ENCODE measurements at regions not wholly inside any gene's neighbourhood (a gene's known extent, or its start where the extent isn't known, plus 50 kb on each side); places are given as distances from the start of the nearest gene placed in this dataset.
A peak's percentile ranks its signal among the peaks of the same experiment; 100 is the strongest.
"Not testable (repeated sequence)": the region's sequence is repeated elsewhere in the genome, so short reads cannot be mapped to it uniquely, and the experiment has no call there.

DNA sequence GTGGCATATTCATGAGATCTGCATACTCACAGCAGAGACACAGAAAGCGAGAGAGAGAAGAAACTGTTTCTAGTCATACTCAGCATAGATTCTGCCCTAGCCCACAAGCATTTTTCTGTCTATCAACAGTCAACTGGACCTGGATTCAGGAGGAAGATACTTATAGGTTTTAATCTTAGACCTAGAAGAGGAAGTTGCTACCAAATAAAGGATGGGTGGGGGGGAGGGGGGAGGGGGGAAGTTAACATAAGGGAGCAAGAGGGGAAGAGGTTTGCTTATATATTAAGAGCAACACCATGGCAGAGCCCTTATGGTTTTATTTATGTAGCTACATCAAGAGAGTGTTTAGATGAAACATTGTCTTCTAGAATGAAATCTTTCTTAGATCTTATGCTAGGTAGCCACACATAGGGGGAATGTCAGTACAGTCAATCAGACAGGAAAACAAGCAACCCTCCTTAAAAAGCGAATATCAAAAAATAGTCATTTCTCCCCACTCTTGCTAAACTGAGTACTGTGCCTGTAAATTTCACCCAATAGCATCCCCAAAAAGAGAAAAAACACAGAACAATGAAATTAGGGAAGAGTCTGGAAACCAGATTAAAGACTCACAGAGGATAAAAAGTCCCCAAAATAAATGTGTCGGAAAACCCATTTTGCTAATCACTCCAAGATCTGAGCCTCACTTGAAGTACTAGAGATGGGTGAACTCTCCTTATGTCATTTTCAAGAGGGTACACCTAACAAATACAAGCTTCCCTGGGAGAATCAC lies 192.7 kb upstream of the NR4A3 start:
- Histone ChIP-seq H3K4me1 (no peaks in the 10 kb centered on the region), H3K4me3 (no peak overlapping the region), H3K9me3 (replicated peaks) (0 out of 2 replicates have a peak, but pooled peaks cover 3% of the 10 kb centered on the region), H3K36me3 (no peaks in the 10 kb centered on the region), H3K27me3 (no peaks in the 10 kb centered on the region), H3K27ac (no peak overlapping the region)
- DNase-seq: no peak

DNA sequence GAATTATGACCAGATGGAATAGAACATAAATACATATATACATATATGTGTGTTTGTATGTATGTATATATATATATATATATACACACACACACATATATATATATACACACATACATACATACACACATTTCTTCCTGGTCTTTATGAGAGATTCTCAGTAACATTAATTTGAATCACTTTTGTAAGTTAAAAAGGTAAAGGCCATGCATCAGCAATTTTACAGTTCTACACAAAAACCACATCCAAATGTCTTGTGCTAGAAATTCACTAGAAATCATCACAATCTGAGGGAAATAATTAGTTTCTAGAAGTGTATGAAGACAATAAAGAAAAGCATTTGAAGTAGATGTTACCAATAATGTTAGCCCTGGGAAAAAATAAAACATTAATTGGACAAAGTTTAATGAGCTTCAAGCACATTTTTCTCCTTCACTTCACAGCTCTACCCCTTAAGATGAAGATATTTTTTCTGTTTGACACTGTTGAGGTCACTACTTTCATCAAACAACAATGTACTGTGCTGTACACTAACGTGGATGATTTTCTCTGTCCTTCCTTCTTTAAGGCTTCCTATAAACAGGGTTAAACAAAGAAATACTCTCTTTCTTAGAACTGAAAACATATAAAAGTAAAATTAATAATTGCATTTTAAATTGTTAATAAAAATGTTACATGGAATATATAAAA lies 189.2 kb upstream of the NR4A3 start:
- Histone ChIP-seq H3K4me1 (no peaks in the 10 kb centered on the region), H3K27ac (no peak overlapping the region), H3K36me3 (no peaks in the 10 kb centered on the region), H3K9me3 (replicated peaks) (0 out of 2 replicates have a peak, but pooled peaks cover 3% of the 10 kb centered on the region), H3K27me3 (no peaks in the 10 kb centered on the region), H3K4me3 (no peak overlapping the region)
- no peak for DNase-seq

DNA sequence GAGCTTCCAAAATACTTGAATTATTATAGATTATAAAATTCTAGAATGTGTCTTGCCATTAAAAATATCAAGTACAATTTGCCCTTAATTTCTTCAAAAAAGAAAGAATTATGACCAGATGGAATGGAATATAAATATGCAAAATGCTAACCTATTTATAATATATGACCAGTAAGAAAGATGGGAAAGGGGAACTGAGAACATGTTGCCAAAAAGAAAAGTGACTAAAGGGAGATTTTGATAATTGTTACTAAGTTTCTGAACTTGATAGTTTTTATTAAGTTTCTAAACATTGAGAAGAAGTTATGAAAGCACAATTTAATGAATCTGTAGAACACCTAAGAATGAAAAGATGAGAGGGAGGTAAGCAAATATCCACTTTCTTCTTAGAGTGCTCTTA lies 188.4 kb upstream of the NR4A3 start:
- Histone ChIP-seq H3K4me1 (no peaks in the 10 kb centered on the region), H3K27ac (no peak overlapping the region), H3K9me3 (replicated peaks) (0 out of 2 replicates have a peak, but pooled peaks cover 3% of the 10 kb centered on the region), H3K36me3 (no peaks in the 10 kb centered on the region), H3K4me3 (no peak overlapping the region), H3K27me3 (no peaks in the 10 kb centered on the region)
- DNase-seq: no peak

DNA sequence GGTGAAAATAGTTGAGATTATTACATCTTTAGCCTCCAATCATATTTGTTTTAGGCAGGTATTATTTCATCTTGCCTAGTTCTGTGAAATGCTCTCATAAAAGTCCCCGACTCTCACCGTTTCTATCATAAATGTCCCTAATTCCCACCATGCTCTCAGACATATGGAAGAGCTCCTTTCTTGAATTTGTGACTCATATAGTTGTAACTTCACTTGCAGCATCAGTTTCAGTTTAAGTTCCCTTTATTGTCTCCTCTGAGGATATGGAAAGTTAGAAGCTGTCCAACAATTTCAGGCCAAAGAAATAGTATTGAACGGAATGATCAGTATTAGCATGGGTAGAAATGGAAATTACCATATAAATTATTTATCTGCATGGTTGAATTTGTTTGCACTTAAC lies 187.5 kb upstream of the NR4A3 start:
- Histone ChIP-seq H3K4me3 (no peak overlapping the region), H3K36me3 (no peaks in the 10 kb centered on the region), H3K4me1 (no peaks in the 10 kb centered on the region), H3K27me3 (no peaks in the 10 kb centered on the region), H3K9me3 (replicated peaks) (0 out of 2 replicates have a peak, but pooled peaks cover 3% of the 10 kb centered on the region), H3K27ac (no peak overlapping the region)
- no peak for DNase-seq

DNA sequence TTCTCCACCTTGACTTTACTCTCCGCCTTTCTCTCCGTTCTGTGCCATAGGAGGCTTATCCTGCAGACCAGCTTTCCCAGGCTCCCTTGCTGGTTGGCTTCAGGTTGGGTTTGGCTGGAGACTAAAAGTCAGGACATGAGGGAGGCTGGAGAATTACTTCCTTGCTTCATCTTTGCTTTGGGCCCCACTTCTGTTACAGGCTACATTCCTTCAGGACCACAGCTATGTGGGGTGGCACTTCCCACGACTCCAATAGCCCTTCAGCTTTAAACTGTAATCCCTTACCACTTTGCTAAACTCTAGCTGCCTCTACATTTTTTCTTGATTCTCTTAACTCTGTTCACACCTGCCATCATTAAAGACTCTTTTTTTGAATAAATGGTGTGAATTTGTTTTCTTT lies 186.7 kb upstream of the NR4A3 start:
- Histone ChIP-seq H3K27ac (no peak overlapping the region), H3K36me3 (no peaks in the 10 kb centered on the region), H3K9me3 (replicated peaks) (0 out of 2 replicates have a peak, but pooled peaks cover 3% of the 10 kb centered on the region), H3K4me1 (no peaks in the 10 kb centered on the region), H3K4me3 (no peak overlapping the region), H3K27me3 (no peaks in the 10 kb centered on the region)
- peak in 1 of 2 experiments; percentile 8 for DNase-seq

DNA sequence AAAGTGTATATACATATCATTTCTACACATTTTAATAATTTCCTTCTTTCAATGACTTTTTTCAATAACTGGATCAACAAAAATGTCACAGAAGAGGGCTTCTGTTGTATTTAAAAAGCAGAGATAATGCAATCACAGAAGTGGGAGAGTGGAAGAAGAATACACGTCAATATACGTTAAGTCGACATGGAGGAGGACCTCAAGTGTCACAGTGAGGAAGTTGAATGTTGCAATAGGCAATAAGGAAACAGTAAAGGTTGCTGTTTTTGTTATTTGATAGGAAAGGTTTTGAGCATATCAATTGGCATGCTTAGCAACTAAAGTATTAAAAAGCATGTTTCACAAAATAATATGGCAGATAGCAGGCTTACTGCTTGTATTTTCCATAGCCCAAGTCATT lies 184.0 kb upstream of the NR4A3 start:
- no peak for DNase-seq
- Histone ChIP-seq H3K9me3 (replicated peaks) (0 out of 2 replicates have a peak, but pooled peaks cover under 1% of the 10 kb centered on the region), H3K36me3 (no peaks in the 10 kb centered on the region), H3K27ac (no peak overlapping the region), H3K27me3 (no peaks in the 10 kb centered on the region), H3K4me3 (no peak overlapping the region), H3K4me1 (no peaks in the 10 kb centered on the region)

DNA sequence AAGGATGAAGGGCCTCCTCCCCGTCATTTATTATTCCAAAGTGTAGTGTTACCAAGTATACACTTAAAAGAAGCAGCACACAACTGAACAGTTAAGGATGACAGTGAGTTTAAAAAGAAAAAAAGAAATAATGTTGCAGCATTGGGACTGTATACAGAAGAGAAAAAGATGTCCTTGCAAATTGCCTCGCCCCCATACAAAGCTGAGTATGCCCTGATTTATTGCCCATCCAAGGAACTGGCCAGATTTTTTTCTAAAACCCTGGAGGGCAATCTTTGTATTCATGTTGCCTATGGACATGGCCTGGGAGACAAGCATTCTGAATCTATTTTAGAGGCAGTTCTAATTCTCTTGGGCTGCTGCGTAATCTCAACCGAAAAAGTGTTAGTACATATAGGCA lies 182.7 kb upstream of the NR4A3 start:
- Histone ChIP-seq H3K4me1 (no peaks in the 10 kb centered on the region), H3K27ac (no peak overlapping the region), H3K4me3 (no peak overlapping the region), H3K36me3 (no peaks in the 10 kb centered on the region), H3K27me3 (no peaks in the 10 kb centered on the region), H3K9me3 (replicated peaks) (no peaks in the 10 kb centered on the region)
- DNase-seq: no peak

DNA sequence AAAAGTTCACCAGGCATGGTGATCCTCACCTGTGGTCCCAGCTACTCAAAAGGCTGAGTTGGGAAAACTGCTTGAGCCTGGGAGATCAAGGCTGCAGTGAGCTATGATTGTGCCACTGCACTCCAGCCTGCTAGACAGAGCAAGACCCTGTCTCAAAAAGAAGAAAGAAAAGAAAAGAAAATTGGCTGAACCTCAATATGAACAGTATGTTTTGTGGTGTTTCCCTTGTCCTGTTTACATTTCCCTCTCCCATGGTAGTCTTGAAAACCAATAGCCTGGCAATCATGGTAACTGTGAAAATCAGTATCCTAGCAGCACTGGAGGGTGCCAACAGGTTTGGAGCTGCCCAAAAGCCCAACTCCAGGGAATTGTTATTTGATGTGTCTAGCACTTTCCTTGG lies 174.1 kb upstream of the NR4A3 start:
- Histone ChIP-seq H3K4me1 (no peaks in the 10 kb centered on the region), H3K9me3 (replicated peaks) (no peaks in the 10 kb centered on the region; the same call in 1 of the 2 replicates), H3K36me3 (no peaks in the 10 kb centered on the region), H3K27me3 (no peaks in the 10 kb centered on the region), H3K27ac (no peak overlapping the region), H3K4me3 (no peak overlapping the region)
- no peak for DNase-seq

DNA sequence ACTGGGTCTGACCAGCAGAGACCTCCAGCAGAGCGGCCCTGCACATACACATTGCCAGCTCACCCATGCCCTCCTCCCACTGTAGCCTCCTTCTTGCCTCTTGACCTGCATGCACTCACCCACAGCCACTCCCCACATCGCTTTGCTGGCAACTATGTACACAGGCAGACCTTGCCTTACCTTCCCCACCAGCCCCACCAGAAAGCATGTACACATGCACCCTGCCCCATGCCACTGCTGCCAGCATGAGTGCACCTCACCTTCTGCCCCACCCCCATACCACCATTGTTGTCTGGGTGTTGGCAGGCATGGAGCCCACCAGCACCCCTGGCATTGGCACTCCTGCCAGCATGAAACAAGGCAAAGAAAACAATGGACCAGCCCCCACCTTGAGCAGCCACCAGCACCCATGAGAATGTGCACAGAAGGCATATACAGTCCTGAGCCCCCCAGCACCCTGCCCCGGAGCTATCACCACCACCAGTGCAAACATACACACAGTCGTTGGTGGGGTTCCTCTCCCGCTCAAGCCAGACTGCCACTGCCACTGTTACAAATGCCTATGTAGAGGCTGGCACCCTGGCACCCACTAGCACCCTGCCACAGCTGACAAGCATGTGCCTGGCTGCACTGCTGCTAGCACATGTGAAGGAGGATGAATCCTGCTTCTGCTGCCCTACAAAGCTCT lies 171.4 kb upstream of the NR4A3 start:
- Histone ChIP-seq H3K27me3 (no peaks in the 10 kb centered on the region), H3K27ac (no peak overlapping the region), H3K4me3 (no peak overlapping the region), H3K4me1 (no peaks in the 10 kb centered on the region), H3K36me3 (no peaks in the 10 kb centered on the region), H3K9me3 (replicated peaks) (no peaks in the 10 kb centered on the region; the same call in 1 of the 2 replicates)
- DNase-seq: no peak

DNA sequence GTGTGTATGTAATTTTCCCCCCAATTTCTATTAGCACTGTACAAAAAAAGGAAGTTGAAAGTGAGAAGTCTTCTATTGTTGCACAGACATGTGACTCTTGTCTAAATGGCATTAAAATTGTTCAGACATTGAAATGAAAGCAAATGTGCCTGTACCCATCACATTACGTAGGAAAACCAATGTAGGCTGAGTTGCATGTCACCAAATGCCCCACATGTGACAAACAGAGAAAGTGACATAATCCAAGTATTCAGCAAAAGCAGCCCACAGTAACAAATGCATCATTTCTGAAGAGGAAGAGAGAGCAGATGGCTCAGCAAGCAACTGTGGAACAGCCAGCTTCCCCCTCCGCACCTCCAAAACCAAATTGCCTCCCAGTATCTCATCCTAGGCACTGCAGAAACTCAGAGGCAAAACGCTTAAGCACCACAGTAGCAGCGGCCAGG lies 161.5 kb upstream of the NR4A3 start:
- H3K27me3 ChIP-seq: no peaks in the 10 kb centered on the region
- H3K4me3 ChIP-seq: no peak overlapping the region
- H3K9me3 ChIP-seq (replicated peaks): no peaks in the 10 kb centered on the region
- H3K36me3 ChIP-seq: no peaks in the 10 kb centered on the region
- H3K27ac ChIP-seq: no peak overlapping the region
- 0 out of 2 replicates have a peak, but pooled peaks cover 3% of the 10 kb centered on the region for H3K4me1 ChIP-seq
- DNase-seq: no peak

DNA sequence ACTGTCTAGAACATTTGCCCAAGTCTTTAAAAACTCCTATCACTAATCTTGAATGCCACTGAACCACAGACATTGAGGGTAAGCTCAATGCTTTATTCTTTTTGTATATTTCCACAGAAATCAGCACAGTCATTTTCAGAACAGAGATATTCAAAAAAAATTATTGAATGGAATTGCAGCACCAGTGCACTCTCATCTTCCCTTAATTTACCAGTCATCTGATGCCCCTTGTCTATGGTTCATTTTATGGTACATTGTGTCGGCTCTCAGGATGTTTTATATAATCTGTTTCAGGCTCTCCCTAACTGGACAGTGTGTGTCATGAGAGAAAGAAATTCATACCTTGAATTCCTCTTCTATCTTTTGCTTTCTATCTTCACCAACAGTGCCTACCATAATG lies 158.4 kb upstream of the NR4A3 start:
- Histone ChIP-seq H3K27me3 (no peaks in the 10 kb centered on the region), H3K4me1 (peaks cover 6% of the 10 kb centered on the region; the same call in 1 of the 2 replicates), H3K36me3 (no peaks in the 10 kb centered on the region), H3K4me3 (no peak overlapping the region), H3K27ac (no peak overlapping the region), H3K9me3 (replicated peaks) (no peaks in the 10 kb centered on the region)
- no peak for DNase-seq

DNA sequence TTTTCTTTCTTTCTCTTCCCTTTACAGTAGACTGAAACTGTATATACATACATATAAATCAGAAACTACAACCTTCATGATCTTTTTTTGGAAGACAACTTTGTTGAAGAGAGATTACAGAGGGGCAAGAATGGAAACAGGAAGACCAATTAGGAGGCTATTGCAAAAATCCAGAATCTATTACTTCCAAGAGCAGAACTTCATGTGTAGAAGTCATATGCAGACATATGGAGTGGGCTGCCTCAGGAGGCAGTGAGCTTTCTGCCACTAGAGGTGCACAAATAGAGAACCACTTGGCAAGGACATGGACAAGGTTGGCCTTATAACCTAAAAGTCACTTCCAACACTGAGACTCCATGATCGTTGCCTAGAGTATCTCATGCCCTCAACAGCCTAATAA lies 157.8 kb upstream of the NR4A3 start:
- H3K4me3 ChIP-seq: no peak overlapping the region
- no peak overlapping the region for H3K27ac ChIP-seq
- DNase-seq: no peak
- no peaks in the 10 kb centered on the region for H3K36me3 ChIP-seq
- peaks cover 6% of the 10 kb centered on the region for H3K4me1 ChIP-seq
- no peaks in the 10 kb centered on the region for H3K9me3 ChIP-seq (replicated peaks)
- H3K27me3 ChIP-seq: no peaks in the 10 kb centered on the region

DNA sequence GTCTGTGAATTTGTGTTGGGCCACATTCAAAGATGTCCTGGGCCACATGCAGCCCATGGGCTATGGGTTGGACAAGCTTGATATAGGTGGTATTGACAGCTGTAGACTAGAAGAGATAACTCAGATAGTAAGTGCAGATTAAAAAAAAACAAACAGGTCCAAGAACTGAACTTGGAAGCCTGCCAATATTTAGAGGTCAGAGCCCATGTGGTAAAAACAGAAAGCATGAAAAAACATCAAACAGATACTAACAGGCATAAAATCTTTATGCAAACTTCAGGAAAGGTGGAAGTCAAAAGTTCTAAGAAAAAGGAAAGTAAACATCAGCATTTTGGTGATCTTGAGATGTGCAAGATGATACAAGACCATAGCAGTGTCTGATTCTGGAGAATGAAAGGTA lies 155.1 kb upstream of the NR4A3 start:
- Histone ChIP-seq H3K4me3 (no peak overlapping the region), H3K4me1 (peaks cover 6% of the 10 kb centered on the region), H3K27me3 (no peaks in the 10 kb centered on the region), H3K9me3 (replicated peaks) (no peaks in the 10 kb centered on the region), H3K27ac (no peak overlapping the region), H3K36me3 (no peaks in the 10 kb centered on the region)
- DNase-seq: peak; percentile 16 to 67

DNA sequence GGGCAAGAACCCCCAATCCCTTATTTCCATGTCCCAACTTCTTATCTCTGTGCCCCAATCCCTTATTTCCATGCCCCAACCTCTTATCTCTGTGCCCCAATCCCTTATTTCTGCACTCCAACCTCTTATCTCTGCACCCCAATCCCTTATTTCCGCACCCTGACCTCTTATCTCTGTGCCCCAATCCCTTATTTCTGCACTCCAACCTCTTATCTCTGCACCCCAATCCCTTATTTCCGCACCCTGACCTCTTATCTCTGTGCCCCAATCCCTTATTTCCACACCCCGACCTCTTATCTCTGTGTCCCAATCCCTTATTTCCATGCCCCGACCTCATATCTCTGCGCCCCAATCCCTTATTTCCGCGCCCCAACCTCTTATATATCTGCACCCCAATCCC lies 150.8 kb upstream of the NR4A3 start:
- not testable (repeated sequence) for H3K4me3 ChIP-seq; H3K36me3 ChIP-seq; H3K4me1 ChIP-seq; H3K27ac ChIP-seq; H3K27me3 ChIP-seq; DNase-seq; H3K9me3 ChIP-seq (replicated peaks)

DNA sequence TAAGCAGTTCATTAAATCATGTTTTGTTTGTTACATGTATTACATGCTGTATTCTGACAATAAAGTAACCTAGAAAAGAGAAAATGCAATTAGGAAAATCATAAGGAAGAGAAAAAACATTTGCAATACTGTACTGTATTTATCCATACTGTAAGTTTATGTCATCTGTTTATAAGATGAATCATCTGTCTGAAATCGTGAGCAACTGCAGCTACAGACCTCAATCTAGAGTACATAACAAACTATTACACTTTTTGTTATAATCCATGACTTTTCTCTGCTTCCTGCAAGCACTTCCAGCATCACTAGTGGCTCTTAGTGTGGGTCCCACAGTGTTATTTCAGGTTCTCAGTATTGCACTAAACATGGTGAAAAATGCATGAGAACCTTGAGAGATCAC lies 144.4 kb upstream of the NR4A3 start:
- no peak for DNase-seq
- Histone ChIP-seq H3K27ac (no peak overlapping the region), H3K4me3 (no peak overlapping the region), H3K4me1 (no peaks in the 10 kb centered on the region), H3K36me3 (no peaks in the 10 kb centered on the region), H3K9me3 (replicated peaks) (peaks cover 4% of the 10 kb centered on the region), H3K27me3 (no peaks in the 10 kb centered on the region)
